AG09309 (cell line): ENCODE measurements at regions not wholly inside any gene's neighbourhood (a gene's known extent, or its start where the extent isn't known, plus 50 kb on each side); places are given as distances from the start of the nearest gene placed in this dataset.

ENCODE experiments used
- DNase-seq: peaks from one replicate; pipeline ENCODE4 v3.0.0-alpha.2; 2010; ENCODE audit warnings: low read depth
- H3K4me3 ChIP-seq: 2 replicates; pipeline ENCODE4 v1.5.1; 2011; ENCODE audit warnings: mild to moderate bottlenecking, low read depth, low read length, moderate library complexity; ENCODE audit not compliant: control insufficient read depth
- TF ChIP-seq, protein P1 (sequence below): IDR thresholded peaks from 2 replicates; pipeline ENCODE4 v1.5.1; 2011; ENCODE audit warnings: mild to moderate bottlenecking, low read depth, low read length, inconsistent platforms; ENCODE audit not compliant: insufficient read depth, control insufficient read depth; ENCODE audit errors: missing control alignments

DNA sequence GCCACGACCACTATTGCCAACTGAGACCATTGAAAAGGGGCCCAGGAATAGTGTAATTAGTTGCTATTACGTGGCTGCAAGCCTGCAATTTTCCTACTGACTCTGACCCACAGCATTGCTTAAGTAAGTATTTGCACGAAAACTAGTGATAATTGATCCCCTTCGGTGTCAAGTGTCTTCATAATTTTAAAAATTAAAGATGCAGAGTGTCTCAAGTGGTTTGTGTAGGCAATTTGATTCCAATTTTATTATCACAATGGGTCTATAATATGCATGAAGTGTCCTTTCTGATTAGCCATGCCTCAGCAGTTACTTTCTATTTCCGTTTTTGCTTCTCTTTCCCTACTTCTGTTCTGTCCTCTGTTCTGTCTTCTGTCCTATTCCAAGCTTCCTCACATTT, 259.2 kb downstream of the C3orf38 start:
- TF ChIP-seq, protein P1, sequence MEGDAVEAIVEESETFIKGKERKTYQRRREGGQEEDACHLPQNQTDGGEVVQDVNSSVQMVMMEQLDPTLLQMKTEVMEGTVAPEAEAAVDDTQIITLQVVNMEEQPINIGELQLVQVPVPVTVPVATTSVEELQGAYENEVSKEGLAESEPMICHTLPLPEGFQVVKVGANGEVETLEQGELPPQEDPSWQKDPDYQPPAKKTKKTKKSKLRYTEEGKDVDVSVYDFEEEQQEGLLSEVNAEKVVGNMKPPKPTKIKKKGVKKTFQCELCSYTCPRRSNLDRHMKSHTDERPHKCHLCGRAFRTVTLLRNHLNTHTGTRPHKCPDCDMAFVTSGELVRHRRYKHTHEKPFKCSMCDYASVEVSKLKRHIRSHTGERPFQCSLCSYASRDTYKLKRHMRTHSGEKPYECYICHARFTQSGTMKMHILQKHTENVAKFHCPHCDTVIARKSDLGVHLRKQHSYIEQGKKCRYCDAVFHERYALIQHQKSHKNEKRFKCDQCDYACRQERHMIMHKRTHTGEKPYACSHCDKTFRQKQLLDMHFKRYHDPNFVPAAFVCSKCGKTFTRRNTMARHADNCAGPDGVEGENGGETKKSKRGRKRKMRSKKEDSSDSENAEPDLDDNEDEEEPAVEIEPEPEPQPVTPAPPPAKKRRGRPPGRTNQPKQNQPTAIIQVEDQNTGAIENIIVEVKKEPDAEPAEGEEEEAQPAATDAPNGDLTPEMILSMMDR, result no peak

DNA sequence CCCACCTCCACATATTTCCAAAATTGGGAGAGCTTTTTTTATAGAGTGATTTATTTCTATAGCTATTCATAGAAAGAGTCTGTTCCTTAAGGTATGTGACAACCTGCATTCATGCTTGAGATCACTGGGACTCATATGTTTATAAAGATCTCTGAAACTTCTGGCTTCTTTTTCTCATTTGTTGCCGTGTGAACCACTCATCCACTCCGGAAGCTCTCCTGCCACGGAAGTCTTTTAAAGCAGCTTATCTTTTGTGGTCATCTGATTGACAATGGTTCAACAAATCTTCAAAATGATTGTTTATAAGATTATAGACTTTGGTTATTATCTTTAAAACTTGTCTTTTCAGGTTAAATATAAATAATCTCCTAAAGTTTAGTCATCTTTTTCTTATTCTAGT, 260.5 kb downstream of the C3orf38 start:
- no peak overlapping the region for H3K4me3 ChIP-seq
- DNase-seq, result no peak
- TF ChIP-seq, protein P1, result no peak

More for the DNA sequence above, 259.2 kb downstream of the C3orf38 start:
- DNase-seq, result no peak
- H3K4me3 ChIP-seq, result no peak overlapping the region

DNA sequence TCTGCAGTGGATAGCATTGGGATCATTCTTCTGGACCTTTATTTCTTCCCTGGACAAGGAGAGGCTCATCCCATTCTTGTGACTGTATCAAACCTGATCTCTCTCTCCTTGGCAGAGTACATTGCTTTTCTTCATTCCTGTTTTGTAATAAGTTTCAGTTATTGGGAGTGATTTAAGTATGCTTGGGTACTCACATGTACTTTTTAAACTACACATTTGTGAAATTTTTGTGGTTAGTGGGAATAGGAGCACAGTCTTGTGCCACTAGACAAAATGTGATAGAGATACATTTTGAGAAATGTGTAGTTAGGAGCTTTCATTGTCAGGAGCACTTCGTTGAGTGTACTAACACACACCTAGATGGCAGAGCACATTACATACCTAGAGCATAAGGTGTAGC, 262.6 kb downstream of the C3orf38 start:
- TF ChIP-seq, protein P1, result no peak

DNA sequence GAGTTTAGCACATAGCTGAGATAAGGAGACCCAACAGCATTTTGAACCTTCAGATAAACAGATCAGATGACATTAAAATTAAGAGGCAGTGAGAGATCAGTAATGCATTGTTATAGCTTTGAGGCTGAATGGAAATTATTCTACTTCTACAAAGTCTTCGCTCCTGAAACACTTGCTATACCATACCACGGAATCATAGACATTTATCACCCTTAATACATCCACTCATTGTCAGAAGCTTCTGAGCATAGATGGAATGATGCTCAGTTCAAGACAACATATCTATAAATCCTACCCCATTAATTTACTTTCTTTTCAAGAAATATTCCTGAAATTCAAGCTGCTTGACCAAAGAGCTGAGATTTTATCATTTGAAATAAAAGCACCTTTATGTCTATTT, 266.7 kb downstream of the C3orf38 start:
- H3K4me3 ChIP-seq, result no peak overlapping the region
- no peak for DNase-seq
- TF ChIP-seq, protein P1, result no peak

More for the DNA sequence above, 262.6 kb downstream of the C3orf38 start:
- H3K4me3 ChIP-seq, result no peak overlapping the region
- no peak for DNase-seq

DNA sequence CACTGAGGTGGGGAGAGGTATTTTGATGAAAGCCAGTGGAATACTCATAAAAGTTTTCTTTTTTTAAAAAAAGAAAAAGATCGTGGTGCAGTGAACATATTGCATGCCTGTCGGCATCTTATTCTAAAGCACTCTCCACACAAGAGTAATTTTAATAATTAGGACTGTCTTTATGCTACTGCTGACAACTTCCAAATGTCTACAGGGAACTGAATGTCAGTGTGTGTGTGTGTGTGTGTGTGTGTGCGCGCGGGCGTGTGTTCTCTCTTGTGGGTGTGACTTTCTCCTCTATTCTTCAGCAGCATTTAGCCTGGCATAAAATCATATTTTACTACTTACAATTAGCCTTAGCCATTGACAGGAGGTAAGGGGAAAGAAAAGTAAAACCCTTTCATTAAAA, 268.5 kb downstream of the C3orf38 start:
- no peak for DNase-seq
- TF ChIP-seq, protein P1, result no peak
- H3K4me3 ChIP-seq, result no peak overlapping the region

DNA sequence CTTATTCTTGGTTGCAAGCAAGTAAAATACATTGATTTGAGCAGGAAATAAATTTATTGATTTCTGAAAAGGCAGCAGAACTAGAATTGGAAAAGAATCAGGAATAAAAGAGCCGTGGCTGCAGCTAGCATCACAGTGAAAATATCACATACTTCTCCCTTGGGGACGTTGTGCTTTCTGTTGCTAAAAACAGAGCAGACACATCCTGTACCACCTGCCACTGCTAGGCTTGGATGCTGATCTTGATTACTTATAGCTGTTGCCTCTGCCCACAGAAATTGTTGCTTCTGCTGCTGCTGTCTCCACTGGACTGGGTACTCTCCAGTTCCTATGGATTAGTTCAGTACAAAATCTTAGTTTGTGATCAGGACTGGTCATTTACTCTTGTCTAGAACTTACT, 283.8 kb downstream of the C3orf38 start:
- H3K4me3 ChIP-seq, result no peak overlapping the region
- DNase-seq, result no peak
- TF ChIP-seq, protein P1, result no peak

DNA sequence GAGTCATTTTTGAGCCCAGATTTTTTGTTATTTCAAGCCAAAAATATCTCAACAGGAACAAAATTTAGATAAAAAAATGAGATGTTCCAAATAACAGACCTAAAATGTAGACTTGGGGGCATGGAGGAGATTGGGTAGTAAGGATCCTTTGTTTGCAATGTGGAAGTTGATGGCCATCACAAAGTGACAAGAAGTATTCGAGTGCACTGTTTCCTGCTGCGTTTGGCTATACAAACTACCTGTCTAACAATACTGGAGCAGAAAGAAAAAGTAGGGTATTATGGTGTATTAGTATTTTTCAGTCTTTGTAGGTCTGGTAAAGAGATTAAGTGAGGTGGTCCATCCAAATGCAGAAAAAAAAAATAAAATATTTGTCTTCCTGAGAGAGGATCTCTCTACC, 284.2 kb downstream of the C3orf38 start:
- TF ChIP-seq, protein P1, result no peak
- no peak for DNase-seq
- no peak overlapping the region for H3K4me3 ChIP-seq
